HFF-Myc (cell line): ENCODE measurements at regions not wholly inside any gene's neighbourhood (a gene's known extent, or its start where the extent isn't known, plus 50 kb on each side); places are given as distances from the start of the nearest gene placed in this dataset.

ENCODE experiments used
- DNase-seq: peaks from one replicate; pipeline ENCODE4 v3.0.0-alpha.2; 2011; ENCODE audit warnings: low read depth; ENCODE audit errors: extremely low read depth
- H3K4me3 ChIP-seq: replicated peaks from 2 replicates; pipeline ENCODE4 v1.5.1; 2011; ENCODE audit warnings: low read depth, mild to moderate bottlenecking, control low read depth, low read length
- TF ChIP-seq, protein P1 (sequence below): IDR thresholded peaks from 2 replicates; pipeline ENCODE4 v1.5.1; 2012; ENCODE audit warnings: mild to moderate bottlenecking, low read depth, low read length, control low read depth; ENCODE audit errors: missing control alignments

DNA sequence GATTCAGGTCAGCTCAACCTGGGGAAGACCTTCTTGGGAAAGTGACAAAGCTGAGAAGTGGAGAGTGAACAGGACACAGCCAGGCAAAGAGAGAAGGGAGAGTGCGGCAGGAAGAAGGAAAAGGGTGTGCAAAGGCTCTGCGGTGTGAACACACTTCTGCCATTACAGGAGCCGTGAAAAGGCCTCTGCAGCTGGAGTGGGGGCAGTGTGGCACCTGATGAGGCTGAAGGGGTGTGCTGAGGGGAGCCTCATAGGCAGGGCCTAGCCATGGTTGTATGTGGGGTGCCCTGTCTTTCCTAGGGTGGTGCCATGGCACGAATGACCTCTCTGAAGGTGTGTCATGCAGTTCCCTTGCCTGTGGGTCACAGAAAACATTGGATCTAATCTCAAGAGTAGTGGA is 347.6 kb downstream of the CYRIA start:
- no peak overlapping the region for H3K4me3 ChIP-seq
- TF ChIP-seq, protein P1, sequence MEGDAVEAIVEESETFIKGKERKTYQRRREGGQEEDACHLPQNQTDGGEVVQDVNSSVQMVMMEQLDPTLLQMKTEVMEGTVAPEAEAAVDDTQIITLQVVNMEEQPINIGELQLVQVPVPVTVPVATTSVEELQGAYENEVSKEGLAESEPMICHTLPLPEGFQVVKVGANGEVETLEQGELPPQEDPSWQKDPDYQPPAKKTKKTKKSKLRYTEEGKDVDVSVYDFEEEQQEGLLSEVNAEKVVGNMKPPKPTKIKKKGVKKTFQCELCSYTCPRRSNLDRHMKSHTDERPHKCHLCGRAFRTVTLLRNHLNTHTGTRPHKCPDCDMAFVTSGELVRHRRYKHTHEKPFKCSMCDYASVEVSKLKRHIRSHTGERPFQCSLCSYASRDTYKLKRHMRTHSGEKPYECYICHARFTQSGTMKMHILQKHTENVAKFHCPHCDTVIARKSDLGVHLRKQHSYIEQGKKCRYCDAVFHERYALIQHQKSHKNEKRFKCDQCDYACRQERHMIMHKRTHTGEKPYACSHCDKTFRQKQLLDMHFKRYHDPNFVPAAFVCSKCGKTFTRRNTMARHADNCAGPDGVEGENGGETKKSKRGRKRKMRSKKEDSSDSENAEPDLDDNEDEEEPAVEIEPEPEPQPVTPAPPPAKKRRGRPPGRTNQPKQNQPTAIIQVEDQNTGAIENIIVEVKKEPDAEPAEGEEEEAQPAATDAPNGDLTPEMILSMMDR, result no peak
- DNase-seq, result no peak

DNA sequence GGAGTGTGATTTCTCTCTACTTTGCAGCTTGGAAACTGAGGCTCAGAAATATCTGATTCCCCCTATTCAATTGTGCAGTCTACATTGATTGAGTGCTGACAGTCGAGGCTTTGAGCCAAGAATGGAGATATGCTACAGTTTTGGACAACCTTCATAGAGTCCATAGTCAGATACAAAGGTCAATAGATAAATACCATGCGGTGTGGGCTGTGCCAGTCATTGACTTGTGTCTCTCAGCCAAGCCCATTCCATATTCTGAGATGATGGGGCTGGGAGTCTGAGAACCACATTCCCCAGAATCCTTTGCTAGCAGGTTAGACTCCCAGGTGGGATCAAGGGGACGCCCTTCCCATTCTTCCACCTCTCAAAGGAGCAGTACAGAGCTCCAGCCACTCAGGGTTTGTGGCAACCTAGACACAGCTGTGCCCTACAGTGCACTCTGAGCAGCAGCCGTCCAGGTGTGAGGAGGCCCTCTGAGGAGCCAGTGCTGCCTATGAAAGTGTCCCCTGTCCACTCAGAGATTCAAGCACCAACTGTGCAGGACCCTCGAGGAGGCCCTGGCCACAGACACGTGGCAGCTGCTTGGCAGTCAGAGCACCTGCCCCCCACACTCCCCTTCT is 348.3 kb downstream of the CYRIA start:
- TF ChIP-seq, protein P1, result no peak
- no peak for DNase-seq
- H3K4me3 ChIP-seq, result no peak overlapping the region

DNA sequence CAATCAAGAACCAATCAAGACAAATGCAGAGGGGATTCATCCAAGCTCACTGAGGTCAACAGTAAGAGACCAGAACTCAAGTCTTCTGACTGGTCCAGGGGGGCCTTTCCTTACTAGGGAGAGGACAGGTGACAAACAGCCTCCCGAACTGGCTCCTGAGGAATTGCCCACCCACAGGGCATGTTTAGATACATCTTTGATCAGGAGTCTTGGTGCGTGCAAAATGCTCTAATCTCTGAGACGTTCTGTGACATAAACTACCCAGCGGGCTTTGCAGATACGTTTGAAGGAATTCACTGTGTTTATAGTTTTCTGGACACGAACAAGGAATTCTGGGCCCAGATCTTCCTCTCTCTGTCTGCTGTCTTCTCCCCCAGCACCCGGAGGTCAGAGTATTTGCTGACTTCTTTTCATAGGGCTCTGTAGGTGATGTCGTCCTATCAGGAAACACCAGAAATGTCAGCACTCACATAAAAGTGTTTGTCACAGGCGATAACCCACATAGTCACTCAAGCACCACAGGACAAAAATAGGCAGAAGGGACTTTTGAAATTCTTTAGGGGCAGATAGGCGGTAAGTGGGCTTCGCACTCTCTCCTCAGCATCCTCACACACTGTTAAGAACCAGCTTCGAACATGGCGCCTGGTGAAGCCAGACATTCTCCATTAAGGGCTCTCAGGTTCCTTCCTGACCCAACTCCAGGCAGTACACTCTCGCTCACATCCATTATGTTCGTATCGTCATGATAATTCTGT is 349.0 kb downstream of the CYRIA start:
- TF ChIP-seq, protein P1, result no peak
- DNase-seq, result no peak
- H3K4me3 ChIP-seq, result no peak overlapping the region

DNA sequence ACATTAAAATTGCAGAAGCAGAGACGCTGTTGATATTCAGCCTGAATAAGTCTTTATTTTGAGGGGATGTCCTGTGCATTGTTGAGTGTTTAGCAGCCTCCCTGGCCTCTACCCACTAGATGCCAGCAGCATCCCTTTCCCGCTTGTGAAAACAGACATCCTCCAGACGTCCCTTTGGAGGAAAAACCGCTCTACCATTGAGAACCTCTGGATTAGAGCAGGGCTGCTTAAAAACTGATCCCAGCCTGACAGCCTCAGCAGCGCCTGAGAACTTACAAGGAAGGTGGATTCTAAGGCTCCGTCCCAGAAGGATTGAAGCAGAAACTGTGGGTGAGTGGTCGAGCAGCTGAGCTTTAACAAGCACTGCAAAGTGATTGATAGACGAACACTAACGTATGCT is 349.7 kb downstream of the CYRIA start:
- DNase-seq, result no peak
- TF ChIP-seq, protein P1, result no peak
- no peak overlapping the region for H3K4me3 ChIP-seq

DNA sequence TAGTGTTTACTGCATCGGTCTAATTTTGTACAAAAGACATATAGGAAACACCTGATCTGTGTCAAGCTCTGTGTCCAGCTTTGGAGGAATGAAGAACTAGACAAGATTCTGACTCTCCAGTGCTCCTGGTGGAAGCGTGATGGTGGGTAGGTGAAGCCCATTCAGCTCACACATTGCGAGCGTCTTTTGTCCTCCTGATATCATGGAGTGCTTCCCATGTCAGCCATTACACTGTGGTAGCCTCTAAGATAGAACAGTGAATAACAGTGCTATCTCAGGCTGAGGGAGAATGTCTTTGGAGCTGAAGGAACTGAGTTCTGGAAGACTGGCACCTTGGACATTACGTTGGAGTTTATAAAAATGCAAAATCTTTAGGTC is 350.2 kb downstream of the CYRIA start:
- TF ChIP-seq, protein P1, result no peak
- no peak overlapping the region for H3K4me3 ChIP-seq
- DNase-seq, result no peak

DNA sequence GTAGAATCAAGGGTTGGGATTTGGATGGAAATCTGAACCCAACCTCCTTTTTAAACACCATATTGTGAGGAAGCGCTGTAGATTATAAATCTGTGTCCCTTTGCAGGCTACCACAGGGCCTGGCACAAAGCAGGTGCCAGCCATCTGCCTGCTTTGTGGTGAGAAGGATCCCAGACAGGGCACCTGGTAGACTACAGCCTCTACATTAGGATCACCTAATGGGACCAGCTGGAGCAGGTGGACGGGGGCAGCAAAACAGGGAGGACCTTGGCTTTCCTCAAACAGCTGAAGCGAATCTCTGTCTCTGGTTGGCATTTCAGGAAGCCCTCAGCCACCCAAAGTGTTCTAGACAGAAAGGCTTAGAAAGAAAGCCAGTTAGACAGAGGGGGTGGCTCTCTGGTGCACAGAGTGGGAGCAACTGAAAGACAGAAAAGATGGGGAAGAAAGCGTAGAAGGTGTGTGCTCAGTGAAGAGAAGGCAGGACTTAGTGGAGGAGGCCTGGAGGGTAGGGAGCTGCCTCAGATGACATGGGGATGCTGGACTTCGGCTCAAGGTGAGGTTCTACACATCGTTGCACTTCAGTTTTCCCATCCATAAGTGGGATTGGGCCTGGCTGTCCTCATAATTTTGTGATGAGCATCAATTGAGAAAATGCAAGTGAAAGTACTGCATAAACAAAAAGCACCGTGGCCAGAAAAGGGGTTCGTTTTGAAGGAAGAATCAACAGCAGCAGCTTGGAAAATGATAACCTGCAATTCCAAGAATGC is 350.8 kb downstream of the CYRIA start:
- TF ChIP-seq, protein P1, result no peak
- no peak for DNase-seq
- H3K4me3 ChIP-seq, result no peak overlapping the region
